Activated CD4-positive, alpha-beta T cell treated with anti-CD3 and anti-CD28 coated beads, Interleukin-2, Interleukin-6, amounts not matched to agents 100 ng/mL and 50 ng/mL, durations not matched to agents 16 hours and 8 hours (primary cell): ENCODE measurements at regions not wholly inside any gene's neighbourhood (a gene's known extent, or its start where the extent isn't known, plus 50 kb on each side); places are given as distances from the start of the nearest gene placed in this dataset.

ENCODE experiments used
- DNase-seq: peaks from one replicate; pipeline ENCODE4 v3.0.0-alpha.2; 2020

- DNase-seq: no peak
Observed at GRCh38 chr3:18071833-18072232, 329.4 kb upstream of the TBC1D5 start.

GRCh38 chr3:18070944-18071343, 328.5 kb upstream of the TBC1D5 start:
- DNase-seq: no peak

GRCh38 chr3:18070231-18070630, 327.8 kb upstream of the TBC1D5 start:
- no peak for DNase-seq

GRCh38 chr3:18069568-18069967, 327.1 kb upstream of the TBC1D5 start:
- DNase-seq: no peak

GRCh38 chr3:18066899-18067582, 324.6 kb upstream of the TBC1D5 start:
- no peak for DNase-seq

- no peak for DNase-seq
Observed at GRCh38 chr3:18064586-18064985, 322.2 kb upstream of the TBC1D5 start.

- DNase-seq: no peak
Observed at GRCh38 chr3:18062657-18063025, 320.2 kb upstream of the TBC1D5 start.

- DNase-seq: no peak
Observed at GRCh38 chr3:18061737-18062656, 319.6 kb upstream of the TBC1D5 start.

GRCh38 chr3:18058666-18059065, 316.2 kb upstream of the TBC1D5 start:
- DNase-seq: no peak

GRCh38 chr3:18057471-18058091, 315.1 kb upstream of the TBC1D5 start:
- DNase-seq: no peak

- DNase-seq: no peak
Observed at GRCh38 chr3:18054625-18055024, 312.2 kb upstream of the TBC1D5 start.

- DNase-seq: no peak
Observed at GRCh38 chr3:18051306-18051705, 308.9 kb upstream of the TBC1D5 start.

GRCh38 chr3:18049096-18049495, 306.7 kb upstream of the TBC1D5 start:
- no peak for DNase-seq

GRCh38 chr3:18047052-18047451, 304.6 kb upstream of the TBC1D5 start:
- no peak for DNase-seq

GRCh38 chr3:18046131-18046915, 303.9 kb upstream of the TBC1D5 start:
- no peak for DNase-seq

GRCh38 chr3:18044971-18045880, 302.8 kb upstream of the TBC1D5 start:
- DNase-seq: no peak

- DNase-seq: no peak
Observed at GRCh38 chr3:18044191-18044590, 301.8 kb upstream of the TBC1D5 start.

GRCh38 chr3:18036450-18036815, 294.0 kb upstream of the TBC1D5 start:
- no peak for DNase-seq

- no peak for DNase-seq
Observed at GRCh38 chr3:18035641-18036449, 293.4 kb upstream of the TBC1D5 start.

- no peak for DNase-seq
Observed at GRCh38 chr3:18033581-18034108, 291.2 kb upstream of the TBC1D5 start.

GRCh38 chr3:18030371-18030870, 288.0 kb upstream of the TBC1D5 start:
- DNase-seq: no peak
